Karpas-422 (cell line): ENCODE measurements at regions not wholly inside any gene's neighbourhood (a gene's known extent, or its start where the extent isn't known, plus 50 kb on each side); places are given as distances from the start of the nearest gene placed in this dataset.
"Not testable (repeated sequence)": the region's sequence is repeated elsewhere in the genome, so short reads cannot be mapped to it uniquely, and the experiment has no call there.

Source experiments
- DNase-seq: peaks from one replicate; pipeline ENCODE4 v3.0.0-alpha.2; 2015
- H2AFZ ChIP-seq: fragments of 200-600 bp; sonication (generic); 2 replicates; pipeline ENCODE4 v1.6.1; 2014; ENCODE audit warnings: antibody characterized with exemption, low read length, mixed read lengths
- H3K27ac ChIP-seq: fragments of 200-600 bp; sonication (generic); 2 replicates; pipeline ENCODE4 v1.5.1; 2014; ENCODE audit warnings: mild to moderate bottlenecking, low read length, moderate library complexity
- H3K27me3 ChIP-seq: fragments of 200-600 bp; sonication (generic); 2 replicates; pipeline ENCODE4 v1.6.1; 2014; ENCODE audit warnings: low read length, mixed read lengths
- H3K36me3 ChIP-seq: fragments of 200-600 bp; sonication (generic); 2 replicates; pipeline ENCODE4 v1.6.1; 2014; ENCODE audit warnings: low read length, mixed read lengths; ENCODE audit not compliant: insufficient read depth
- H3K4me1 ChIP-seq: fragments of 200-600 bp; sonication (generic); 2 replicates; pipeline ENCODE4 v1.6.1; 2014; ENCODE audit warnings: mild to moderate bottlenecking, low read length, mixed read lengths
- H3K4me2 ChIP-seq: fragments of 200-600 bp; sonication (generic); 2 replicates; pipeline ENCODE4 v1.6.1; 2014; ENCODE audit warnings: low read length, low read depth, mild to moderate bottlenecking; ENCODE audit not compliant: poor library complexity, severe bottlenecking
- H3K4me3 ChIP-seq: fragments of 200-600 bp; sonication (generic); 2 replicates; pipeline ENCODE4 v1.5.1; 2014; ENCODE audit warnings: mild to moderate bottlenecking, antibody characterized with exemption, low read length, mixed read lengths
- H3K79me2 ChIP-seq: fragments of 200-600 bp; sonication (generic); 2 replicates; pipeline ENCODE4 v1.6.1; 2014; ENCODE audit warnings: mild to moderate bottlenecking, low read length, mixed read lengths
- H3K9ac ChIP-seq: fragments of 200-600 bp; sonication (generic); 2 replicates; pipeline ENCODE4 v1.6.0; 2014; ENCODE audit warnings: low read length
- H3K9me2 ChIP-seq: fragments of 200-600 bp; sonication (generic), shearing (Covaris generic); replicated peaks from 2 replicates; pipeline ENCODE4 v1.6.0; 2014; ENCODE audit warnings: mild to moderate bottlenecking, low read length, moderate library complexity; ENCODE audit not compliant: insufficient read depth
- H3K9me3 ChIP-seq: fragments of 300-700, 200-600 bp; sonication (generic); 2 replicates; pipeline ENCODE4 v1.6.1; 2014; ENCODE audit warnings: low read length, mixed read lengths
- H4K20me1 ChIP-seq: fragments of 200-600 bp; sonication (generic); 2 replicates; pipeline ENCODE4 v1.6.1; 2014; ENCODE audit warnings: mild to moderate bottlenecking, antibody characterized with exemption, low read length, low read depth; ENCODE audit not compliant: insufficient read depth

DNA sequence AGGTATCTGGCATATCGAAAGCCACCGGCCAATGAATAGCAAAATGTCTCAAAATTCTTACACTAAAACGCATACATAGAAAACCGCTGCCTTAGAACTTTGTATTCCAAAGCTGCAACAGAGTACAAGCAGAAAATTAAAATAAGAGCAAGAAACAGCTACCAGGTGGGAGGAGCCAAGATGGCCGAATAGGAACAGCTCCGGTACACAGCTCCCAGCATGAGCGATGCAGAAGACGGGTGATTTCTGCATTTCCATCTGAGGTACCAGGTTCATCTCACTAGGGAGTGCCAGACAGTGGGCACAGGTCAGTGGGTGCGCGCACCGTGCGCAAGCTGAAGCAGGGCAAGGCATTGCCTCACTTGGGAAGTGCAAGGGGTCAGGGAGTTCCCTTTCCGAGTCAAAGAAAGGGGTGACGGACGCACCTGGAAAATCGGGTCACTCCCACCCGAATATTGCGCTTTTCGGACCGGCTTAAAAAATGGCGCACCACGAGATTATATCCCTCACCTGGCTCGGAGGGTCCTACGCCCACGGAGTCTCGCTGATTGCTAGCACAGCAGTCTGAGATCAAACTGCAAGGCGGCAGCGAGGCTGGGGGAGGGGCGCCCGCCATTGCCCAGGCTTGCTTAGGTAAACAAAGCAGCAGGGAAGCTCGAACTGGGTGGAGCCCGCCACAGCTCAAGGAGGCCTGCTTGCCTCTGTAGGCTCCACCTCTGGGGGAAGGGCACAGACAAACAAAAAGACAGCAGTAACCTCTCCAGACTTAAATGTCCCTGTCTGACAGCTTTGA lies 367.2 kb upstream of the ATP11B start:
- not testable (repeated sequence) for H2AFZ ChIP-seq, H3K9me3 ChIP-seq

DNA sequence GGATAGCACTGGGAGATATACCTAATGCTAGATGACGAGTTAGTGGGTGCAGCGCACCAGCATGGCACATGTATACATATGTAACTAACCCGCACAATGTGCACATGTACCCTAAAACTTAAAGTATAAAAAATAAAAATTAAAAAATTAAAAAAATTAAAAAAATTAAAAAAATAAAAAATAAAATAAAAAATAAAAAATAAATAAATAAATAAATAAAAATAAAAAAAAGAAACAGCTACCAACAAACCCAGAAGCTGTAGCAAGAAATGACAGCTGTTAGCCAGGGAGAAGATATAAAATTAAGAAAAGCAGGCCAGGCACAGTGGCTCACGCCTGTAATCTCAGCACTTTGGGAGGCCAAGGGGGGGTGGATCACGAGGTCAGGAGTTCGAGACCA lies 361.3 kb upstream of the ATP11B start:
- H2AFZ ChIP-seq, H3K9me2 ChIP-seq, H3K27ac ChIP-seq, DNase-seq, H3K9ac ChIP-seq, H3K79me2 ChIP-seq, H3K9me3 ChIP-seq, H3K4me3 ChIP-seq, H3K27me3 ChIP-seq, H3K4me2 ChIP-seq, H4K20me1 ChIP-seq, H3K36me3 ChIP-seq, H3K4me1 ChIP-seq: not testable (repeated sequence)

More for the DNA sequence above, 367.2 kb upstream of the ATP11B start:
- not testable (repeated sequence) for H3K36me3 ChIP-seq, H4K20me1 ChIP-seq, H3K9me2 ChIP-seq, H3K27ac ChIP-seq, H3K4me3 ChIP-seq, DNase-seq, H3K9ac ChIP-seq, H3K27me3 ChIP-seq, H3K4me1 ChIP-seq, H3K79me2 ChIP-seq, H3K4me2 ChIP-seq

GRCh38 chr3:182435860-182436259 lies 357.4 kb upstream of the ATP11B start:
- Histone ChIP-seq H3K9me3 (no peaks in the 10 kb centered on the region), H3K4me3 (no peak overlapping the region), H3K4me1 (no peaks in the 10 kb centered on the region), H3K27me3 (no peaks in the 10 kb centered on the region), H2AFZ (no peak overlapping the region), H4K20me1 (no peaks in the 10 kb centered on the region), H3K27ac (no peak overlapping the region), H3K36me3 (no peaks in the 10 kb centered on the region), H3K4me2 (no peak overlapping the region), H3K9ac (no peak overlapping the region), H3K79me2 (no peaks in the 10 kb centered on the region), H3K9me2 (no peaks in the 10 kb centered on the region)
- DNase-seq = no peak

GRCh38 chr3:182436547-182436946 lies 356.8 kb upstream of the ATP11B start:
- Histone ChIP-seq H3K27me3 (no peaks in the 10 kb centered on the region), H2AFZ (no peak overlapping the region), H3K4me2 (no peak overlapping the region), H3K4me3 (no peak overlapping the region), H3K9me3 (no peaks in the 10 kb centered on the region), H3K27ac (no peak overlapping the region), H3K9me2 (no peaks in the 10 kb centered on the region), H4K20me1 (no peaks in the 10 kb centered on the region), H3K36me3 (no peaks in the 10 kb centered on the region), H3K4me1 (no peaks in the 10 kb centered on the region), H3K79me2 (no peaks in the 10 kb centered on the region), H3K9ac (no peak overlapping the region)
- no peak for DNase-seq

DNA sequence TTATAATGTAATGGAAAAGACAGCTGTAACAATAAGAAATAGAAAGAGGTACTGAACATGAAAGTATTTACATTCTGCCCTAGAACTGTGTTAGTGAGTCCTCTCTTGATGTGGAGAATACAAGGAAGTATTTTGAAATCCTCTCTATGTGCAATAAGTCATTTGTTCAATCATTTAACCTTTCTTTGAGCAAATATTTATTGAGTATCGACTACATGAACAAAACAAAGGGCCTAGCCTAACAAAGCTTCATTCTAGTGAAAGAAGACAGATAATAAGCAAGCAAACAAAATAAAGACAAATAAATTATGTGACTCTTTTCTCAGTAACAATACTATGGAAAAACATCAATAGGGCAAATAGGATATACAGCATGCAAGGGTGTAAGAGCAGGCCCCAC lies 354.9 kb upstream of the ATP11B start:
- H3K4me1 ChIP-seq = no peaks in the 10 kb centered on the region
- no peaks in the 10 kb centered on the region for H3K79me2 ChIP-seq
- H3K4me3 ChIP-seq = no peak overlapping the region
- H3K4me2 ChIP-seq = no peak overlapping the region
- no peaks in the 10 kb centered on the region for H3K36me3 ChIP-seq
- no peak overlapping the region for H2AFZ ChIP-seq
- no peaks in the 10 kb centered on the region for H4K20me1 ChIP-seq
- H3K9me2 ChIP-seq = no peaks in the 10 kb centered on the region; the same call in 1 of the 2 replicates
- no peak overlapping the region for H3K9ac ChIP-seq
- no peaks in the 10 kb centered on the region for H3K9me3 ChIP-seq
- H3K27ac ChIP-seq = no peak overlapping the region
- no peak for DNase-seq
- no peaks in the 10 kb centered on the region for H3K27me3 ChIP-seq

DNA sequence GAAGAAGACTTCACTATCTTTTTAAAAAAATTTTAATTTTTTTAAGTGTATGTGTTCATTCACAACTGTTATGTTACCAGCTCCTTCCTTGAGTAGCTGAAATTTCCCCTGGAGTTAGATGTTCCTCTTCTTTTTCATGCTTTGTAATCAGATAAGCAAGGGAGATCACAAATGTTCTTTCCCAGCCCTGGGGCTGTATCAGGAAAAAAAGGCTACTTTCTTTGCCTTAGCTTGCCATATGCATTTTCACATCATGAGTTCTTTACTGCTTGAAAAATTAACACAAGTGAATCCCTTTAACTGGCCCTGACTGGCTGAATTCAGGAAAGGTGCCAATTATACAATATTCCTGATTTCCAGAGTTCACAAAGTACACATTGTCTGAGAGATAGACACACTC lies 353.2 kb upstream of the ATP11B start:
- H3K9me2 ChIP-seq = no peaks in the 10 kb centered on the region; the same call in 1 of the 2 replicates
- no peak overlapping the region for H3K4me2 ChIP-seq
- H3K4me3 ChIP-seq = no peak overlapping the region
- no peak overlapping the region for H2AFZ ChIP-seq
- H4K20me1 ChIP-seq = no peaks in the 10 kb centered on the region
- no peaks in the 10 kb centered on the region for H3K4me1 ChIP-seq
- no peak overlapping the region for H3K9ac ChIP-seq
- no peaks in the 10 kb centered on the region for H3K36me3 ChIP-seq
- DNase-seq = no peak
- H3K27me3 ChIP-seq = no peaks in the 10 kb centered on the region
- no peaks in the 10 kb centered on the region for H3K9me3 ChIP-seq
- H3K79me2 ChIP-seq = no peaks in the 10 kb centered on the region
- no peak overlapping the region for H3K27ac ChIP-seq

- DNase-seq = no peak
- Histone ChIP-seq H2AFZ (no peak overlapping the region), H3K9me3 (no peaks in the 10 kb centered on the region), H3K4me3 (no peak overlapping the region), H3K9me2 (no peaks in the 10 kb centered on the region; the same call in 1 of the 2 replicates), H3K27me3 (no peaks in the 10 kb centered on the region), H4K20me1 (no peaks in the 10 kb centered on the region), H3K4me2 (no peak overlapping the region), H3K27ac (no peak overlapping the region), H3K9ac (no peak overlapping the region), H3K4me1 (no peaks in the 10 kb centered on the region), H3K36me3 (no peaks in the 10 kb centered on the region), H3K79me2 (no peaks in the 10 kb centered on the region)
Observed at GRCh38 chr3:182445576-182445975, 347.7 kb upstream of the ATP11B start.

GRCh38 chr3:182450942-182451787 lies 342.1 kb upstream of the ATP11B start:
- no peak overlapping the region for H3K4me2 ChIP-seq

More at GRCh38 chr3:182450942-182451787, 342.1 kb upstream of the ATP11B start:
- H2AFZ ChIP-seq = no peak overlapping the region; the same call in 1 of the 2 replicates
- no peaks in the 10 kb centered on the region for H3K79me2 ChIP-seq
- DNase-seq = no peak
- no peaks in the 10 kb centered on the region; the same call in 1 of the 2 replicates for H3K36me3 ChIP-seq
- H3K9ac ChIP-seq = no peak overlapping the region
- no peaks in the 10 kb centered on the region for H3K4me1 ChIP-seq
- H3K9me2 ChIP-seq = no peaks in the 10 kb centered on the region
- H4K20me1 ChIP-seq = no peaks in the 10 kb centered on the region
- no peaks in the 10 kb centered on the region for H3K9me3 ChIP-seq
- no peaks in the 10 kb centered on the region for H3K27me3 ChIP-seq
- no peak overlapping the region for H3K27ac ChIP-seq
- H3K4me3 ChIP-seq = no peak overlapping the region
